Mucosa of rectum (tissue), 2 donors: ENCODE measurements at regions not wholly inside any gene's neighbourhood (a gene's known extent, or its start where the extent isn't known, plus 50 kb on each side); places are given as distances from the start of the nearest gene placed in this dataset.

Experiments
- H3K27ac ChIP-seq, 2 donors: one replicate each; pipeline ENCODE4 v1.7.0; 2013; ENCODE audit warnings: inconsistent platforms in 2 of 2, low read depth in 2 of 2, low read length in 2 of 2
- H3K27me3 ChIP-seq, 2 donors: one replicate each; pipeline ENCODE4 v1.7.0; 2013; ENCODE audit warnings: low read length in 2 of 2; ENCODE audit not compliant: control insufficient read depth in 2 of 2, insufficient read depth in 2 of 2
- H3K36me3 ChIP-seq, 2 donors: one replicate each; pipeline ENCODE4 v1.7.0; 2013; ENCODE audit warnings: low read length in 2 of 2; ENCODE audit not compliant: control insufficient read depth in 2 of 2, insufficient read depth in 2 of 2
- H3K4me1 ChIP-seq, 2 donors: one replicate each; pipeline ENCODE4 v1.7.0; 2013; ENCODE audit warnings: low read length in 2 of 2, mild to moderate bottlenecking in 1 of 2; ENCODE audit not compliant: control insufficient read depth in 2 of 2, insufficient read depth in 2 of 2
- H3K4me3 ChIP-seq, 2 donors: one replicate each; pipeline ENCODE4 v1.7.0; 2013; ENCODE audit warnings: low read length in 2 of 2
- H3K9ac ChIP-seq, 2 donors: one replicate each; pipeline ENCODE4 v1.7.0; 2013; ENCODE audit warnings: low read length in 2 of 2, low read depth in 1 of 2, mild to moderate bottlenecking in 1 of 2
- H3K9me3 ChIP-seq, 2 donors: one replicate each; pipeline ENCODE4 v1.7.0; 2013; ENCODE audit warnings: low read length in 2 of 2; ENCODE audit not compliant: control insufficient read depth in 2 of 2
- donor health status: healthy.
- donor health status: Normal muscosa, but diverticular disease.

- no peak overlapping the region for H3K9ac ChIP-seq
- H3K27ac ChIP-seq: no peak overlapping the region
- H3K36me3 ChIP-seq: no peaks in the 10 kb centered on the region
- H3K4me3 ChIP-seq: no peak overlapping the region
- H3K4me1 ChIP-seq: no peaks in the 10 kb centered on the region
- H3K9me3 ChIP-seq: no peaks in the 10 kb centered on the region
- no peaks in the 10 kb centered on the region for H3K27me3 ChIP-seq
Measured at GRCh38 chr3:35565048-35565447, 74.3 kb upstream of the ARPP21 start.
